H9 (cell line): ENCODE measurements at regions not wholly inside any gene's neighbourhood (a gene's known extent, or its start where the extent isn't known, plus 50 kb on each side); places are given as distances from the start of the nearest gene placed in this dataset.

Source experiments
- DNase-seq: peaks from one replicate; pipeline ENCODE4 v3.0.0-alpha.2; 2017
- H2AFZ ChIP-seq: one replicate; pipeline ENCODE4 v1.6.1; 2013; ENCODE audit warnings: mild to moderate bottlenecking, low read length, control low read depth, moderate library complexity
- H2AK5ac ChIP-seq: 2 replicates; pipeline ENCODE4 v1.6.1; 2013; ENCODE audit warnings: low read length, control low read depth, mixed read lengths; ENCODE audit not compliant: insufficient read length
- H2BK120ac ChIP-seq: one replicate; pipeline ENCODE4 v1.6.1; 2013; ENCODE audit warnings: low read depth, mild to moderate bottlenecking, low read length, control low read depth, inconsistent platforms; ENCODE audit not compliant: poor library complexity, severe bottlenecking
- H2BK12ac ChIP-seq: 2 replicates; pipeline ENCODE4 v1.6.1; 2013; ENCODE audit warnings: low read length, control low read depth, mixed read lengths, low read depth; ENCODE audit not compliant: insufficient read length
- H2BK15ac ChIP-seq: 2 replicates; pipeline ENCODE4 v1.6.1; 2013; ENCODE audit warnings: low read depth, low read length, control low read depth
- H2BK20ac ChIP-seq: one replicate; pipeline ENCODE4 v1.6.1; 2013; ENCODE audit warnings: low read depth, mild to moderate bottlenecking, low read length, control low read depth, inconsistent platforms; ENCODE audit not compliant: poor library complexity, severe bottlenecking
- H2BK5ac ChIP-seq: 2 replicates; pipeline ENCODE4 v1.6.1; 2013; ENCODE audit warnings: low read length, control low read depth, mixed read lengths; ENCODE audit not compliant: insufficient read length
- H3K14ac ChIP-seq: 2 replicates; pipeline ENCODE4 v1.6.1; 2013; ENCODE audit warnings: low read length, control low read depth; ENCODE audit not compliant: insufficient read depth
- H3K18ac ChIP-seq: 2 replicates; pipeline ENCODE4 v1.6.1; 2013; ENCODE audit warnings: low read depth, mild to moderate bottlenecking, mixed read lengths, low read length, control low read depth; ENCODE audit not compliant: insufficient read length
- H3K23ac ChIP-seq: 2 replicates; pipeline ENCODE4 v1.6.1; 2013; ENCODE audit warnings: low read length, control low read depth, mixed read lengths, low read depth; ENCODE audit not compliant: insufficient read length
- H3K23me2 ChIP-seq: 2 replicates; pipeline ENCODE4 v1.6.1; 2013; ENCODE audit warnings: low read depth, mild to moderate bottlenecking, mixed read lengths, low read length, control low read depth; ENCODE audit not compliant: insufficient read length, poor library complexity, severe bottlenecking
- H3K27ac ChIP-seq: 2 replicates; pipeline ENCODE4 v1.5.1; 2013; ENCODE audit warnings: low read length, control low read depth, mixed read lengths, low read depth; ENCODE audit not compliant: insufficient read length
- H3K27me3 ChIP-seq: 2 replicates; pipeline ENCODE4 v1.6.1; 2013; ENCODE audit warnings: low read length, control low read depth, inconsistent platforms; ENCODE audit not compliant: insufficient read depth
- H3K4ac ChIP-seq: 2 replicates; pipeline ENCODE4 v1.6.1; 2013; ENCODE audit warnings: low read depth, mild to moderate bottlenecking, control low read depth, inconsistent platforms, low read length, moderate library complexity
- H3K4me1 ChIP-seq: 2 replicates; pipeline ENCODE4 v1.6.1; 2013; ENCODE audit warnings: low read length, control low read depth, inconsistent platforms; ENCODE audit not compliant: insufficient read depth
- H3K4me2 ChIP-seq: 2 replicates; pipeline ENCODE4 v1.6.1; 2013; ENCODE audit warnings: low read length, control low read depth, mixed read lengths; ENCODE audit not compliant: insufficient read length, insufficient read depth
- H3K56ac ChIP-seq: 2 replicates; pipeline ENCODE4 v1.6.1; 2013; ENCODE audit warnings: low read depth, mild to moderate bottlenecking, mixed read lengths, low read length, control low read depth; ENCODE audit not compliant: insufficient read length
- H3K79me1 ChIP-seq: 2 replicates; pipeline ENCODE4 v1.6.1; 2013; ENCODE audit warnings: low read depth, mild to moderate bottlenecking, moderate library complexity, low read length, control low read depth, inconsistent platforms; ENCODE audit not compliant: insufficient read depth, poor library complexity, severe bottlenecking
- H3K79me2 ChIP-seq: 2 replicates; pipeline ENCODE4 v1.6.1; 2013; ENCODE audit warnings: low read length, control low read depth, inconsistent platforms; ENCODE audit not compliant: insufficient read depth
- H3K9ac ChIP-seq: 2 replicates; pipeline ENCODE4 v1.6.1; 2013; ENCODE audit warnings: low read length, control low read depth, mixed read lengths; ENCODE audit not compliant: insufficient read length; ENCODE audit errors: extremely low read depth
- H3K9me3 ChIP-seq: one replicate; pipeline ENCODE4 v1.6.1; 2013; ENCODE audit warnings: low read depth, low read length, inconsistent platforms; ENCODE audit not compliant: control insufficient read depth
- H3T11ph ChIP-seq: one replicate; pipeline ENCODE4 v1.6.1; 2013; ENCODE audit warnings: mild to moderate bottlenecking, low read length, control low read depth, inconsistent platforms
- H4K20me1 ChIP-seq: one replicate; pipeline ENCODE4 v1.6.1; 2013; ENCODE audit not compliant: control insufficient read depth, insufficient read length, insufficient read depth
- H4K5ac ChIP-seq: 2 replicates; pipeline ENCODE4 v1.6.1; 2013; ENCODE audit warnings: low read depth, mild to moderate bottlenecking, mixed read lengths, low read length, control low read depth; ENCODE audit not compliant: insufficient read length
- H4K8ac ChIP-seq: replicated peaks from 2 replicates; pipeline ENCODE4 v1.6.1; 2013; ENCODE audit warnings: low read length, control low read depth, mixed read lengths, low read depth; ENCODE audit not compliant: insufficient read length
- H4K91ac ChIP-seq: 2 replicates; pipeline ENCODE4 v1.6.1; 2013; ENCODE audit warnings: low read depth, mild to moderate bottlenecking, moderate library complexity, mixed read lengths, low read length, control low read depth; ENCODE audit not compliant: insufficient read length
- H3K27ac Mint-ChIP-seq, 3 experiments: 2 replicates in 2 of 3; 3 replicates in 1 of 3; pipeline ENCODE4 v1.8.0; 2020 to 2021; ENCODE audit warnings: mixed read lengths in 3 of 3, mild to moderate bottlenecking in 1 of 3, moderate library complexity in 1 of 3
- H3K27me3 Mint-ChIP-seq: 2 replicates; pipeline ENCODE4 v1.8.0; 2021; ENCODE audit warnings: low read depth, mild to moderate bottlenecking, moderate library complexity, mixed read lengths
- H3K36me3 Mint-ChIP-seq, 3 experiments: 2 replicates in 2 of 3; 3 replicates in 1 of 3; pipeline ENCODE4 v1.8.0; 2020 to 2021; ENCODE audit warnings: low read depth in 3 of 3, mixed read lengths in 3 of 3; ENCODE audit not compliant: insufficient read depth in 1 of 3
- H3K4me1 Mint-ChIP-seq, 2 experiments: 2 replicates each; pipeline ENCODE4 v1.8.0; 2020; ENCODE audit warnings: mixed read lengths in 2 of 2
- H3K4me3 Mint-ChIP-seq, 2 experiments: 2 replicates in 1 of 2; 3 replicates in 1 of 2; pipeline ENCODE4 v1.8.0; 2020 to 2021; ENCODE audit warnings: mild to moderate bottlenecking in 2 of 2, mixed read lengths in 2 of 2, moderate library complexity in 1 of 2
- H3K9me3 Mint-ChIP-seq, 2 experiments: 2 replicates in 1 of 2; 3 replicates in 1 of 2; pipeline ENCODE4 v1.8.0; 2020; ENCODE audit warnings: mild to moderate bottlenecking in 2 of 2, mixed read lengths in 2 of 2, moderate library complexity in 1 of 2
- CTCF ChIP-seq: fragments of 200-600 bp; sonication (generic); conservative IDR thresholded peaks from 3 replicates; pipeline ENCODE4 v1.8.0; 2021; ENCODE audit warnings: antibody characterized with exemption, mild to moderate bottlenecking

GRCh38 chr10:83632701-83633100 is 506.6 kb upstream of the GHITM start:
- no peak overlapping the region for H2BK20ac ChIP-seq
- H3K27me3 ChIP-seq: no peaks in the 10 kb centered on the region
- H4K20me1 ChIP-seq: no peaks in the 10 kb centered on the region
- H2BK12ac ChIP-seq: no peak overlapping the region
- no peak overlapping the region for H3K14ac ChIP-seq
- no peaks in the 10 kb centered on the region for H3K9me3 ChIP-seq
- no peaks in the 10 kb centered on the region for H3K23me2 ChIP-seq
- H3K56ac ChIP-seq: no peak overlapping the region
- Mint-ChIP-seq H3K27me3 (no peaks in the 10 kb centered on the region), H3K27ac (no peak overlapping the region), H3K4me1 (peaks cover 0 to 6% of the 10 kb centered on the region in 2 experiments; a peak in 2 of 4 replicates), H3K9me3 (no peaks in the 10 kb centered on the region), H3K4me3 (no peak overlapping the region), H3K36me3 (no peaks in the 10 kb centered on the region)
- no peak overlapping the region for H3K27ac ChIP-seq
- H4K91ac ChIP-seq: no peak overlapping the region
- no peak overlapping the region for H2BK5ac ChIP-seq
- H3K23ac ChIP-seq: no peak overlapping the region
- no peak for TF ChIP-seq CTCF
- no peak overlapping the region for H2BK120ac ChIP-seq
- H2AFZ ChIP-seq: no peak overlapping the region
- DNase-seq: no peak
- no peak overlapping the region for H4K5ac ChIP-seq
- no peak overlapping the region for H2AK5ac ChIP-seq
- H3K4me2 ChIP-seq: no peak overlapping the region
- no peak overlapping the region for H3T11ph ChIP-seq
- H2BK15ac ChIP-seq: no peak overlapping the region
- 0 out of 2 replicates have a peak, but pooled peaks cover 4% of the 10 kb centered on the region for H3K4me1 ChIP-seq
- H3K9ac ChIP-seq: no peak overlapping the region
- no peak overlapping the region for H4K8ac ChIP-seq
- no peaks in the 10 kb centered on the region for H3K79me1 ChIP-seq
- H3K79me2 ChIP-seq: no peaks in the 10 kb centered on the region
- H3K4ac ChIP-seq: no peak overlapping the region
- no peak overlapping the region for H3K18ac ChIP-seq
